ENCODE measurements at regions not wholly inside any gene's neighbourhood (a gene's known extent, or its start where the extent isn't known, plus 50 kb on each side); places are given as distances from the start of the nearest gene placed in this dataset.

GRCh38 chr4:11720292-11720691 lies 291.6 kb upstream of the HS3ST1 start:
- DNase-seq = no peak
- in situ Hi-C loops (cut with MboI; ENCODE audit: low sequenced_read_pairs in 4 of 4) (loop anchor here in 2 of 4 donors (25.0 kb wide), 2 partner anchors 1133 to 1158 kb away; no protein-coding TSS in a partner anchor), intact Hi-C loops (cut with DNase I; ENCODE audit: low total_unique reads) (no loop called here)
- no peaks in the 10 kb centered on the region for H3K36me3 ChIP-seq
- no peak for TF ChIP-seq POLR2A (IDR thresholded peaks at IDR 0.05)
- peak in 2 of 5 experiments; percentile 31 to 42 for TF ChIP-seq CTCF (IDR thresholded peaks at IDR 0.05 in 4 of 5, conservative IDR thresholded peaks at IDR 0.05 in 1 of 5)
- ATAC-seq = no peak
- no peak overlapping the region for H3K27ac ChIP-seq
- H3K4me1 ChIP-seq = no peaks in the 10 kb centered on the region
- no peaks in the 10 kb centered on the region for H3K9me3 ChIP-seq
- H3K4me3 ChIP-seq = no peak overlapping the region
- no peaks in the 10 kb centered on the region for H3K27me3 ChIP-seq

- Histone ChIP-seq H3K4me3 (no peak overlapping the region), H3K36me3 (no peaks in the 10 kb centered on the region), H3K9me3 (no peaks in the 10 kb centered on the region), H3K4me1 (no peaks in the 10 kb centered on the region), H3K27me3 (no peaks in the 10 kb centered on the region), H3K27ac (no peak overlapping the region)
- ATAC-seq = no peak
- intact Hi-C loops (cut with DNase I; ENCODE audit: low total_unique reads) (no loop called here), in situ Hi-C loops (cut with MboI; ENCODE audit: low sequenced_read_pairs in 4 of 4) (loop anchor here in 2 of 4 donors (25.0 kb wide), 2 partner anchors 1133 to 1158 kb away; no protein-coding TSS in a partner anchor)
- no peak for DNase-seq
- TF ChIP-seq POLR2A (IDR thresholded peaks at IDR 0.05) (no peak), CTCF (IDR thresholded peaks at IDR 0.05 in 4 of 5, conservative IDR thresholded peaks at IDR 0.05 in 1 of 5) (no peak)
These were observed 291.2 kb upstream of the HS3ST1 start for GRCh38 chr4:11719879-11720278.

GRCh38 chr4:11715753-11716521 lies 287.2 kb upstream of the HS3ST1 start:
- Histone ChIP-seq H3K9me3 (no peaks in the 10 kb centered on the region), H3K36me3 (no peaks in the 10 kb centered on the region), H3K27ac (no peak overlapping the region), H3K27me3 (no peaks in the 10 kb centered on the region), H3K4me3 (no peak overlapping the region), H3K4me1 (no peaks in the 10 kb centered on the region)
- intact Hi-C loops (cut with DNase I; ENCODE audit: low total_unique reads) (no loop called here), in situ Hi-C loops (cut with MboI; ENCODE audit: low sequenced_read_pairs in 4 of 4) (loop anchor here in 2 of 4 donors (25.0 kb wide), 2 partner anchors 1129 to 1154 kb away; no protein-coding TSS in a partner anchor)
- no peak for DNase-seq
- no peak for TF ChIP-seq CTCF (IDR thresholded peaks at IDR 0.05 in 4 of 5, conservative IDR thresholded peaks at IDR 0.05 in 1 of 5)
- TF ChIP-seq POLR2A (IDR thresholded peaks at IDR 0.05) = no peak
- no peak for ATAC-seq

GRCh38 chr4:11710453-11711093 lies 281.9 kb upstream of the HS3ST1 start:
- ATAC-seq (no peak), DNase-seq (no peak)
- no peak overlapping the region for H3K4me3 ChIP-seq
- no peaks in the 10 kb centered on the region for H3K36me3 ChIP-seq
- H3K4me1 ChIP-seq = no peaks in the 10 kb centered on the region
- in situ Hi-C loops (cut with MboI; ENCODE audit: low sequenced_read_pairs in 4 of 4) = loop anchor here in 2 of 4 donors (25.0 kb wide), 2 partner anchors 1123 to 1148 kb away; no protein-coding TSS in a partner anchor
- no peak overlapping the region for H3K27ac ChIP-seq
- H3K27me3 ChIP-seq = no peaks in the 10 kb centered on the region
- H3K9me3 ChIP-seq = no peaks in the 10 kb centered on the region
- TF ChIP-seq POLR2A (IDR thresholded peaks at IDR 0.05) = no peak
- TF ChIP-seq CTCF (IDR thresholded peaks at IDR 0.05 in 4 of 5, conservative IDR thresholded peaks at IDR 0.05 in 1 of 5) = no peak
- intact Hi-C loops (cut with DNase I; ENCODE audit: low total_unique reads) = no loop called here
